ENCODE measurements at regions not wholly inside any gene's neighbourhood (a gene's known extent, or its start where the extent isn't known, plus 50 kb on each side); places are given as distances from the start of the nearest gene placed in this dataset.

- TF ChIP-seq, protein P1, sequence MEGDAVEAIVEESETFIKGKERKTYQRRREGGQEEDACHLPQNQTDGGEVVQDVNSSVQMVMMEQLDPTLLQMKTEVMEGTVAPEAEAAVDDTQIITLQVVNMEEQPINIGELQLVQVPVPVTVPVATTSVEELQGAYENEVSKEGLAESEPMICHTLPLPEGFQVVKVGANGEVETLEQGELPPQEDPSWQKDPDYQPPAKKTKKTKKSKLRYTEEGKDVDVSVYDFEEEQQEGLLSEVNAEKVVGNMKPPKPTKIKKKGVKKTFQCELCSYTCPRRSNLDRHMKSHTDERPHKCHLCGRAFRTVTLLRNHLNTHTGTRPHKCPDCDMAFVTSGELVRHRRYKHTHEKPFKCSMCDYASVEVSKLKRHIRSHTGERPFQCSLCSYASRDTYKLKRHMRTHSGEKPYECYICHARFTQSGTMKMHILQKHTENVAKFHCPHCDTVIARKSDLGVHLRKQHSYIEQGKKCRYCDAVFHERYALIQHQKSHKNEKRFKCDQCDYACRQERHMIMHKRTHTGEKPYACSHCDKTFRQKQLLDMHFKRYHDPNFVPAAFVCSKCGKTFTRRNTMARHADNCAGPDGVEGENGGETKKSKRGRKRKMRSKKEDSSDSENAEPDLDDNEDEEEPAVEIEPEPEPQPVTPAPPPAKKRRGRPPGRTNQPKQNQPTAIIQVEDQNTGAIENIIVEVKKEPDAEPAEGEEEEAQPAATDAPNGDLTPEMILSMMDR (IDR thresholded peaks at IDR 0.05; ENCODE audit: low read depth, low read length) = no peak
- no peak for TF ChIP-seq EZH2phosphoT487 (IDR thresholded peaks at IDR 0.05; ENCODE audit: low read depth)
Measured at GRCh38 chr18:33923980-33924379, 300.7 kb downstream of the NOL4 start.

Measured in OCI-LY3 (cell line).